Activated naive CD8-positive, alpha-beta T cell treated with anti-CD3 and anti-CD28 coated beads, Interleukin-2, amount 10 ng/mL, durations not matched to agents 7 days and 5 days (primary cell): ENCODE measurements at regions not wholly inside any gene's neighbourhood (a gene's known extent, or its start where the extent isn't known, plus 50 kb on each side); places are given as distances from the start of the nearest gene placed in this dataset.

Experiments used
- ATAC-seq: fragments of 150-1000 bp; cut with Tn5 transposase; one replicate; pipeline ENCODE4 v1.10.0; 2021; ENCODE audit warnings: low read depth, moderate library complexity
- POLR2A ChIA-PET: fragments of 350-600 bp; sonication (Branson Sonifier 250); formaldehyde crosslinking; loops from one replicate; lab custom pipeline; 2021; ENCODE audit warnings: antibody characterized with exemption; lab: Charles Lee
- DNase-seq: peaks from one replicate; pipeline ENCODE4 v3.0.0; 2021
- H3K27ac Mint-ChIP-seq: one replicate; pipeline ENCODE4 v1.8.0; 2022; ENCODE audit warnings: mild to moderate bottlenecking, mixed read lengths
- H3K27me3 Mint-ChIP-seq: one replicate; pipeline ENCODE4 v1.8.0; 2022; ENCODE audit warnings: mild to moderate bottlenecking, moderate library complexity, mixed read lengths
- H3K36me3 Mint-ChIP-seq: one replicate; pipeline ENCODE4 v1.8.0; 2021; ENCODE audit warnings: mild to moderate bottlenecking, mixed read lengths
- H3K4me1 Mint-ChIP-seq: one replicate; pipeline ENCODE4 v1.8.0; 2021; ENCODE audit warnings: mixed read lengths
- H3K4me3 Mint-ChIP-seq: one replicate; pipeline ENCODE4 v1.8.0; 2022; ENCODE audit warnings: mild to moderate bottlenecking, moderate library complexity, mixed read lengths
- H3K9me3 Mint-ChIP-seq: one replicate; pipeline ENCODE4 v1.8.0; 2021; ENCODE audit warnings: mixed read lengths

GRCh38 chr1:195085196-195085595 is 1523.0 kb downstream of the KCNT2 start:
- ATAC-seq (no peak), DNase-seq (no peak)
- no peak overlapping the region for H3K4me3 Mint-ChIP-seq
- POLR2A ChIA-PET = no interaction called here
- no peak overlapping the region for H3K27ac Mint-ChIP-seq
- no peaks in the 10 kb centered on the region for H3K36me3 Mint-ChIP-seq
- H3K4me1 Mint-ChIP-seq = no peaks in the 10 kb centered on the region
- no peaks in the 10 kb centered on the region for H3K27me3 Mint-ChIP-seq
- H3K9me3 Mint-ChIP-seq = peaks cover 1% of the 10 kb centered on the region

GRCh38 chr1:195082183-195082582 is 1526.1 kb downstream of the KCNT2 start:
- no peak for ATAC-seq
- Mint-ChIP-seq H3K36me3 (no peaks in the 10 kb centered on the region), H3K4me3 (no peak overlapping the region), H3K27ac (no peak overlapping the region), H3K4me1 (no peaks in the 10 kb centered on the region), H3K9me3 (peaks cover 1% of the 10 kb centered on the region), H3K27me3 (no peaks in the 10 kb centered on the region)
- DNase-seq = no peak
- POLR2A ChIA-PET = no interaction called here

GRCh38 chr1:195076682-195077081 is 1531.6 kb downstream of the KCNT2 start:
- Mint-ChIP-seq H3K27ac (no peak overlapping the region), H3K4me3 (no peak overlapping the region), H3K9me3 (peaks cover 1% of the 10 kb centered on the region), H3K4me1 (no peaks in the 10 kb centered on the region), H3K36me3 (no peaks in the 10 kb centered on the region), H3K27me3 (no peaks in the 10 kb centered on the region)
- no peak for ATAC-seq
- POLR2A ChIA-PET = no interaction called here
- DNase-seq = no peak

- Mint-ChIP-seq H3K4me3 (no peak overlapping the region), H3K27ac (no peak overlapping the region), H3K36me3 (no peaks in the 10 kb centered on the region), H3K9me3 (peaks cover 1% of the 10 kb centered on the region), H3K27me3 (no peaks in the 10 kb centered on the region), H3K4me1 (no peaks in the 10 kb centered on the region)
- ATAC-seq (no peak), DNase-seq (no peak)
- POLR2A ChIA-PET = no interaction called here
Measured at GRCh38 chr1:195075973-195076372, 1532.3 kb downstream of the KCNT2 start.

- Mint-ChIP-seq H3K36me3 (no peaks in the 10 kb centered on the region), H3K4me3 (no peak overlapping the region), H3K27ac (no peak overlapping the region), H3K27me3 (no peaks in the 10 kb centered on the region), H3K4me1 (no peaks in the 10 kb centered on the region), H3K9me3 (no peaks in the 10 kb centered on the region)
- POLR2A ChIA-PET = no interaction called here
- DNase-seq (no peak), ATAC-seq (no peak)
Measured at GRCh38 chr1:195071461-195071860, 1536.8 kb downstream of the KCNT2 start.

- Mint-ChIP-seq H3K27me3 (no peaks in the 10 kb centered on the region), H3K27ac (no peak overlapping the region)
- POLR2A ChIA-PET = no interaction called here
Measured at GRCh38 chr1:195065437-195065836, 1542.8 kb downstream of the KCNT2 start.

GRCh38 chr1:195064358-195064757 is 1543.9 kb downstream of the KCNT2 start:
- no peaks in the 10 kb centered on the region for H3K4me1 Mint-ChIP-seq
- no peaks in the 10 kb centered on the region for H3K36me3 Mint-ChIP-seq
- H3K27me3 Mint-ChIP-seq = no peaks in the 10 kb centered on the region
- no peaks in the 10 kb centered on the region for H3K9me3 Mint-ChIP-seq
- no peak overlapping the region for H3K27ac Mint-ChIP-seq
- no peak for DNase-seq
- POLR2A ChIA-PET = no interaction called here
- no peak for ATAC-seq
- no peak overlapping the region for H3K4me3 Mint-ChIP-seq

More at GRCh38 chr1:195065437-195065836, 1542.8 kb downstream of the KCNT2 start:
- H3K4me3 Mint-ChIP-seq = no peak overlapping the region
- DNase-seq (no peak), ATAC-seq (no peak)
- H3K4me1 Mint-ChIP-seq = no peaks in the 10 kb centered on the region
- no peaks in the 10 kb centered on the region for H3K36me3 Mint-ChIP-seq
- no peaks in the 10 kb centered on the region for H3K9me3 Mint-ChIP-seq

- Mint-ChIP-seq H3K27me3 (no peaks in the 10 kb centered on the region), H3K4me1 (no peaks in the 10 kb centered on the region), H3K36me3 (no peaks in the 10 kb centered on the region), H3K9me3 (no peaks in the 10 kb centered on the region), H3K4me3 (no peak overlapping the region), H3K27ac (no peak overlapping the region)
- DNase-seq (no peak), ATAC-seq (no peak)
- POLR2A ChIA-PET = no interaction called here
Measured at GRCh38 chr1:195054217-195054687, 1554.0 kb downstream of the KCNT2 start.

- H3K4me1 Mint-ChIP-seq = no peaks in the 10 kb centered on the region
- DNase-seq (no peak), ATAC-seq (no peak)
- peak overlapping the region; percentile 55 for H3K4me3 Mint-ChIP-seq
- H3K27me3 Mint-ChIP-seq = no peaks in the 10 kb centered on the region
- POLR2A ChIA-PET = no interaction called here
- H3K36me3 Mint-ChIP-seq = no peaks in the 10 kb centered on the region
- no peaks in the 10 kb centered on the region for H3K9me3 Mint-ChIP-seq
- no peak overlapping the region for H3K27ac Mint-ChIP-seq
Measured at GRCh38 chr1:195053478-195053877, 1554.8 kb downstream of the KCNT2 start.

GRCh38 chr1:195047772-195048171 is 1560.5 kb downstream of the KCNT2 start:
- DNase-seq (no peak), ATAC-seq (no peak)
- Mint-ChIP-seq H3K4me1 (no peaks in the 10 kb centered on the region), H3K9me3 (no peaks in the 10 kb centered on the region), H3K36me3 (no peaks in the 10 kb centered on the region), H3K4me3 (no peak overlapping the region), H3K27me3 (no peaks in the 10 kb centered on the region), H3K27ac (no peak overlapping the region)
- POLR2A ChIA-PET = no interaction called here

GRCh38 chr1:195045072-195045471 is 1563.2 kb downstream of the KCNT2 start:
- POLR2A ChIA-PET = no interaction called here
- Mint-ChIP-seq H3K36me3 (no peaks in the 10 kb centered on the region), H3K4me3 (no peak overlapping the region)

GRCh38 chr1:195030793-195031192 is 1577.4 kb downstream of the KCNT2 start:
- no peaks in the 10 kb centered on the region for H3K4me1 Mint-ChIP-seq

More at GRCh38 chr1:195045072-195045471, 1563.2 kb downstream of the KCNT2 start:
- Mint-ChIP-seq H3K9me3 (no peaks in the 10 kb centered on the region), H3K4me1 (no peaks in the 10 kb centered on the region), H3K27ac (no peak overlapping the region), H3K27me3 (no peaks in the 10 kb centered on the region)
- ATAC-seq = no peak
- no peak for DNase-seq

GRCh38 chr1:195026792-195027191 is 1581.4 kb downstream of the KCNT2 start:
- no peak for ATAC-seq
- POLR2A ChIA-PET = no interaction called here
- peaks cover 3% of the 10 kb centered on the region for H3K9me3 Mint-ChIP-seq
- no peak overlapping the region for H3K4me3 Mint-ChIP-seq
- H3K36me3 Mint-ChIP-seq = no peaks in the 10 kb centered on the region
- no peak overlapping the region for H3K27ac Mint-ChIP-seq
- no peaks in the 10 kb centered on the region for H3K27me3 Mint-ChIP-seq
- no peaks in the 10 kb centered on the region for H3K4me1 Mint-ChIP-seq
- no peak for DNase-seq

More at GRCh38 chr1:195030793-195031192, 1577.4 kb downstream of the KCNT2 start:
- H3K9me3 Mint-ChIP-seq = peaks cover 3% of the 10 kb centered on the region
- H3K36me3 Mint-ChIP-seq = peaks cover 1% of the 10 kb centered on the region
- DNase-seq (no peak), ATAC-seq (no peak)
- no peaks in the 10 kb centered on the region for H3K27me3 Mint-ChIP-seq
- POLR2A ChIA-PET = no interaction called here
- H3K4me3 Mint-ChIP-seq = no peak overlapping the region
- H3K27ac Mint-ChIP-seq = no peak overlapping the region

- H3K27ac Mint-ChIP-seq = no peak overlapping the region
- POLR2A ChIA-PET = no interaction called here
Measured at GRCh38 chr1:195019385-195019784, 1588.9 kb downstream of the KCNT2 start.

GRCh38 chr1:195012995-195013394 is 1595.2 kb downstream of the KCNT2 start:
- peaks cover 2% of the 10 kb centered on the region for H3K9me3 Mint-ChIP-seq
- no peaks in the 10 kb centered on the region for H3K4me1 Mint-ChIP-seq
- DNase-seq (no peak), ATAC-seq (no peak)
- H3K27ac Mint-ChIP-seq = no peak overlapping the region
- no peaks in the 10 kb centered on the region for H3K27me3 Mint-ChIP-seq
- POLR2A ChIA-PET = no interaction called here
- no peaks in the 10 kb centered on the region for H3K36me3 Mint-ChIP-seq
- H3K4me3 Mint-ChIP-seq = no peak overlapping the region

More at GRCh38 chr1:195019385-195019784, 1588.9 kb downstream of the KCNT2 start:
- Mint-ChIP-seq H3K4me1 (no peaks in the 10 kb centered on the region), H3K4me3 (no peak overlapping the region), H3K36me3 (no peaks in the 10 kb centered on the region), H3K9me3 (peaks cover 2% of the 10 kb centered on the region), H3K27me3 (no peaks in the 10 kb centered on the region)
- ATAC-seq = no peak
- DNase-seq = no peak
